Activated naive CD4-positive, alpha-beta T cell treated with anti-CD3 and anti-CD28 coated beads, Interleukin-2, amount 50 U/mL, for 24 hours (primary cell): ENCODE measurements at regions not wholly inside any gene's neighbourhood (a gene's known extent, or its start where the extent isn't known, plus 50 kb on each side); places are given as distances from the start of the nearest gene placed in this dataset.

Experiments used
- H3K27ac Mint-ChIP-seq: one replicate; pipeline ENCODE4 v1.8.0; 2021; ENCODE audit warnings: mild to moderate bottlenecking, mixed read lengths
- H3K27me3 Mint-ChIP-seq: one replicate; pipeline ENCODE4 v1.8.0; 2021; ENCODE audit warnings: mixed read lengths
- H3K36me3 Mint-ChIP-seq: one replicate; pipeline ENCODE4 v1.8.0; 2021; ENCODE audit warnings: mixed read lengths
- H3K4me1 Mint-ChIP-seq: one replicate; pipeline ENCODE4 v1.8.0; 2021; ENCODE audit warnings: mixed read lengths
- H3K4me3 Mint-ChIP-seq: one replicate; pipeline ENCODE4 v1.8.0; 2021; ENCODE audit warnings: mild to moderate bottlenecking, mixed read lengths
- H3K9me3 Mint-ChIP-seq: one replicate; pipeline ENCODE4 v1.8.0; 2021; ENCODE audit warnings: mixed read lengths

DNA sequence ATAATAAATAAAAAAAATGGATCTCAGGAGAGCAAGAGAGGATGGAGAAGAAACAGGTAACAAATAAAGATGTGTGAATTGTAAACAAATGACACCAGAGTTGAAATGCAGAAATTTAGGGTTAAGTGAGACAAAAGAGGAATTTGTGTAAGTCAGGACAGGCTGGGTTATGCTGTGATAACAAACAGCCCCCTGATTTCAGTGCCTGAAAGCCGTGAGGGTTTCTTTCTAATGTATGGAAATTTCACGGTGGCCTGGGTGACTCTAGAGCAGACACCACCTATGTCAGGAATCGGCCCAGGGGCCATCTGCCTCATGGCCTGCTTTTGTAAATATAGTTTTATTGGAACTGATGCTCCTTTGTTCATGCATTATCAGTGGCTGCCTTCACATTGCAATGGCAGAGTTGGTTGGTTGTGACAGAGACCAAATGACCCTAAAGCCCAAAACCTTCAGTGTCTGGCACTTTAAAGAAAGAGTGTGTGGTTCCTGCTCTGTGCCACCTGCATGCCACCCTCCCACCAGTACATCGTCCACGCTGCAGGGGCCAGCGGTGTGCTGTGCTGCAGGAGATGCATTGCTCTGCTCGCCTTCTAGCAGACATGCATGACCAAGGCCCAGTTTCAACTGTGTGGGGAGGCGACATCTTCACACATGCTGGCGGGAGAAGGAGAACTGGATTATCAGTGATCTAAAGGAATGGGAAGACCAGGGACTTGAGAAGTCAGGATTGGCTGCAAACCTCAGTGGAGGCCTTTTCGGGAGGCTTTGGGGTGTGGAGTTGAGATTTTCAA lies 221.2 kb upstream of the APCDD1 start:
- Mint-ChIP-seq H3K27ac (no peak overlapping the region), H3K36me3 (no peaks in the 10 kb centered on the region), H3K9me3 (peaks cover 6% of the 10 kb centered on the region), H3K4me3 (no peak overlapping the region), H3K4me1 (no peaks in the 10 kb centered on the region), H3K27me3 (peaks cover 1% of the 10 kb centered on the region)

DNA sequence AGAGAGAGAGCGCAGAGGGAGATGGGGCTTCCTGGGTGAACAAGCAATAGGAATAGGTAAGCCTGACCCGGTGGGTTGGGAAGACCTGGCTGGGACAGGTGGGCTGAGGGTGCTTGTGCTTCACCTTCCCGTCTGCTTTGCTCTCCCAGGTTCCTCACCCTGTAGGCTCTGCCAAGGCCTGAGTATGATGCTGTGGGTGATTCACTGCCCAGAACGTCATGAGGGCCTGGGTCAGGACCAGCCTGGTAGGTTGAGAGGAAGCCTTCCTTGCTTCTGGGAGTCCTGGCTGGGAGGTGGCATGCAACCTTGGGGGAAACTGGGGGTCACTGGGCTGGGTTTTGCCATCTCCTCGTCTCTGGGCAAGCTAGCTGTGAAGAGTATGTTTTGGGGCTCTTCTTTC lies 220.2 kb upstream of the APCDD1 start:
- H3K36me3 Mint-ChIP-seq, result no peaks in the 10 kb centered on the region
- H3K4me3 Mint-ChIP-seq, result no peak overlapping the region
- peaks cover 1% of the 10 kb centered on the region for H3K27me3 Mint-ChIP-seq
- H3K9me3 Mint-ChIP-seq, result peaks cover 4% of the 10 kb centered on the region
- H3K27ac Mint-ChIP-seq, result no peak overlapping the region
- H3K4me1 Mint-ChIP-seq, result no peaks in the 10 kb centered on the region

DNA sequence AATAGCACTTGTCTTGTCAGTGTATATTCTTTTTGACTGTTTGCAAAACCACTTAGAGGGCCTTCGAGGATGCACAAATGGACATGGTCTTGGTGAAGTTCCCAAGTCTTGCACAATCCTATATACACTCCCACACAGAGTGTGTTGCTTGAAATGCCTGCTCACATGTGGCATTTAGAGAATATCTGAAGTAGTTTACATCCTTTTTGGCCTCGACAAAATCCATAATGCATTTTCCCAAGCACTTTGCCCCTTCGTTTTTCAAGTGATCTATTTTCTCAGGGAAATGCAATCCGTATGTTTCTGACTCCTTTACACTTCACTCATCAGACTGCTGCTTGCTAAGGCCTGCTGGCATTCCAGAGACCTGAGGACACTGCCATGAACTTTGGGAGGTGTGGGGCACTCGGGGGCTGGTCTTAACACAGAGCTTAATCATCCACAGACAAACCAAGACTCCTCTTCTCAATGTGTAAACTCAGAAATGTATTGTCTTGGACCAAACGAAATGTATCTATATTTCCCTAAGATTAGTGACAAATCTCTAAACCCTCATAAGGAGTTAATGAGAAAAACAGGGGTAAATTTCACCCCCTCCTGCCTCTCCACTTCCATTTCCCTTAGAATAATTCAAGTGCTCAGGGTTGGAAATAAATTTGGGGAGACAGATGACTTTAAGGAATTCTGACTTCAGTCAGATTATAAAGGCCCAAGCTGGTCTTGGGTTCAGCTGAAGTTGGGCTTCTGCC lies 219.3 kb upstream of the APCDD1 start:
- H3K4me3 Mint-ChIP-seq, result no peak overlapping the region
- no peak overlapping the region for H3K27ac Mint-ChIP-seq
- peaks cover 1% of the 10 kb centered on the region for H3K27me3 Mint-ChIP-seq
- H3K4me1 Mint-ChIP-seq, result no peaks in the 10 kb centered on the region
- H3K9me3 Mint-ChIP-seq, result peaks cover 4% of the 10 kb centered on the region
- no peaks in the 10 kb centered on the region for H3K36me3 Mint-ChIP-seq

DNA sequence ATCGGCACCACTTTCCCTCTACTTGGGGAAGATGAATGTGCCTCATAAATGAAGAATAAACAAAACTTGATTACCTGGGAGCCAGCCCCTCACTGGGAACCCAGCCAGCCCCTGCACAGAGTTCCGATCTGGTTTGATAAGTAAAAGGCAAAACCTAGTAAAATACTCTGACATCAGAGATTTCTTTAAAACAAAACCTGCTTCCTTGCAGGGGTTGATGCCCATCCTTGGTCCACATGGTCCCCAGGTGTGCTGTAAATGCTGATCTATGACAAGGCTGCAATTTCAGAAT lies 218.8 kb upstream of the APCDD1 start:
- H3K9me3 Mint-ChIP-seq, result peaks cover 4% of the 10 kb centered on the region
- H3K36me3 Mint-ChIP-seq, result no peaks in the 10 kb centered on the region
- no peak overlapping the region for H3K27ac Mint-ChIP-seq
- no peaks in the 10 kb centered on the region for H3K4me1 Mint-ChIP-seq
- peaks cover 1% of the 10 kb centered on the region for H3K27me3 Mint-ChIP-seq
- no peak overlapping the region for H3K4me3 Mint-ChIP-seq

DNA sequence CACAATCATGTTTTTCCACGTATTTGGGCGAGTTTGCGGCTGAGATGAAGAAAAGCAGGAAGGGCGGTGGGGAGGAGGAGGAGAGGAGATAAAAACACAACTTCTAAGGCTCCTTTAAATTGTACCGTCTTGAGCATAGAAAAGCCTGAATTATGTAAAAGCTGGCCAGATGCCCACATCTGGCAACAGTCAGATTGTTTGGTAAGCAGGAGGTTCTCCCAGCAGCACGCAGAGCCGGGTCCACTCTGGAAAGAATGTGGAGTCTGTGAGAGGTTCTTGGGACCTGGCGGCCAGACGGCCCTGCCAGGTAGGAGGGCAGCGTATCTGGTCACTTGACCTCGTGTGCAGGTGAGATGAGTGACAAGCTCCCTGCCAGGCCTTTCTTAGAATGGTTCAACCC lies 215.3 kb upstream of the APCDD1 start:
- no peaks in the 10 kb centered on the region for H3K9me3 Mint-ChIP-seq
- no peak overlapping the region for H3K27ac Mint-ChIP-seq
- H3K4me3 Mint-ChIP-seq, result no peak overlapping the region
- no peaks in the 10 kb centered on the region for H3K27me3 Mint-ChIP-seq
- no peaks in the 10 kb centered on the region for H3K4me1 Mint-ChIP-seq
- H3K36me3 Mint-ChIP-seq, result no peaks in the 10 kb centered on the region

DNA sequence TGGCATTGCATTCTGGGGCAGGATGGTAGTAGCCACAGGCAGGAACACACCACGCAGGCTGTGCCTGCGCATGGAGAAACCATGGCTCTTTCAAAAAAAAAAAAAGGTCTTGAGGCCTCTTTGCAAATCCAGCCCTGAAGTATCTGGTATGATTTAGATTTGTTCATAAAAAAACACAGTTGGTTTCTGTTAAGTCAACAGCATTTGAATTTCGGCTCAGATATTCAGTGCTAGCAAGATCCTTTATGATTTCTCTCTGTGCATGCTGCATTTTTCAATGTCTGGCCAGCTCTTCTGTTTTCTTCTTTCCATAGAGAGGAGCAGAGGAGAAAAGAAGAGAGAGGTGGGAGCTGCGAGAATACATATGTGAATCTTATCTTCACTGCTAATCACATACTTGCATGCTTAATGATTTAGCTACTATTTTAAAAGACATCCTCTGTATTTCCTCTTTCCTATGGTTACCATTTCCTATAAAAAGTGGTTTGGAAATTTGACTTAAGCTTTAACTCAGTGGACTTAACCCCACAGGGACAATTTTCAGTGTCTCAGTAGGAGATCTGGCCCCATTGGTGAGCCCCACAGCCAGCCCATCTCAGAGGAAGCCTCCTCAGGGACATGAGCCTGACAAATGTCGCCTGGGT lies 214.3 kb upstream of the APCDD1 start:
- no peaks in the 10 kb centered on the region for H3K4me1 Mint-ChIP-seq
- no peaks in the 10 kb centered on the region for H3K36me3 Mint-ChIP-seq
- H3K27ac Mint-ChIP-seq, result no peak overlapping the region
- no peaks in the 10 kb centered on the region for H3K9me3 Mint-ChIP-seq
- H3K4me3 Mint-ChIP-seq, result no peak overlapping the region
- no peaks in the 10 kb centered on the region for H3K27me3 Mint-ChIP-seq

DNA sequence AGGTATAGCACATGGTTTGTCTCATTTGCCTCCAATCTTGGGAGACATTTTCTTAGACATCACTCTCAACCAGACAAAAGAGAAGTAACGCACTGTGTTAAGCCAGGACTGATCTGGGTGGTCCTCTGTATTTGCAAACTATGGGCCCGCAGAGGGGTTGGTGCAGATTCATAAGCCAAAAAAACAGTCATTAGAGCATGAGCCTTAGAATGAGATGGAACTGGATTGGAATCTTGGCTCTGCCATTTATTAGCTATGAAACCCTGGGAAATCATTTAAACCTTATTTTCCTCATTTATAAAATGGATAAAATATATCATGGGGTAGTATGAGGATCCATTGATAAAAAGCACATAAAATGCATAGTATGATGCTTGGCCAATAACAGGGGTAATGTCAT lies 213.5 kb upstream of the APCDD1 start:
- Mint-ChIP-seq H3K4me3 (no peak overlapping the region), H3K4me1 (no peaks in the 10 kb centered on the region), H3K9me3 (no peaks in the 10 kb centered on the region), H3K27me3 (no peaks in the 10 kb centered on the region), H3K36me3 (no peaks in the 10 kb centered on the region), H3K27ac (no peak overlapping the region)

DNA sequence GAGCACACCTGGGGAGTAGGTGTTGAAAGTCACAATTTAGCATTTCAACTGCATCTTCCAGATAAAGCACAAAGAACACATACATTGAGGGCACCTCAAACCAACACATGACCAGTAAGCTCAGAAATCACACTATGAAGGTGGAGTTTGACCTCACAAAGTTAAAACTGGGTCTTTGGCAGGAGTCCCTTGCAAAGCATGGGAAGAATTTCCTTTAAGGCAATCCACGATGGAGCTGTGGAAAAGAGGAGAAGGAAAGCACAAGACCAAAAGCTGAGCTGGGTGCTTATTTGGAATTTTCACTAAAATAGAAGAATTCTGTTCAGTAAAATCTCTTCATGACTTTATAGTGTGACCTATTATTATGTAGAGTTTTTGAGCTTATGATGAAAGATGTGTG lies 212.9 kb upstream of the APCDD1 start:
- Mint-ChIP-seq H3K27me3 (no peaks in the 10 kb centered on the region), H3K4me1 (no peaks in the 10 kb centered on the region), H3K36me3 (no peaks in the 10 kb centered on the region), H3K9me3 (no peaks in the 10 kb centered on the region), H3K4me3 (no peak overlapping the region), H3K27ac (no peak overlapping the region)

DNA sequence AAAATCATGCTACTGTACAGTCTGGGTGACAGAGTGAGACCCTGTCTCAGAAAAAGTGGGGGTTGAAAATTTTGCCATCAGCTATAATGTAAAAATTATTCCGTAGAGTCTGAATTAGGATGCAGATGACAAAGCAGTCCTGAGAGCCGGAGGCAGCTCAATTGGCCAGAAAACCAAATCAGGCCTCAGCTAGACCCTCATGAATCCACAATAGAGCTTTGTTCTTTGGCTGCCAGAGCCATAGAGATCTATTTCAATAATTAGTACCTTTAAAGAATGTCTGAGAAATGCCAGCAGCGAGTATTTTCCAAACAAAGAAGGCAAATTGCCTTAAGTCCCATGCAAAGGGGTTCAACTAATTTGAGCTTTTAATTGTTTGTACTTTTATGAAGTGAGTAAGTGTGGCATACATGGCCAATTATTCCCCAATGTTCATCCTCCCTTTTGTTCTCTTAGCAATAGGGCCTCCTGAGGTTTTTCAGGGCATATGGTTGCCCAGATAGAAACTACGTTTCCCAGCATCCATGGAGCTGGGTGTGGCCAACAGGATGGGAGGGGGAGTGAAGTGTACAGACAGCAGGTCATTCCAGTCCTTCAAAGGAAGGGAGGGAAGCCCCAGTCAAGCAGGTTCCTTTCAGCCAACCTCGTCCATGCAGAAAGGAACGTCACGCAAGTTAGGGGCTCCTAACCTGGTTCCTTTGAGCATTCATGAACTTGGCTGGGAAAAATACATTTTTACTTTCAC lies 211.3 kb upstream of the APCDD1 start:
- H3K4me1 Mint-ChIP-seq, result no peaks in the 10 kb centered on the region
- no peaks in the 10 kb centered on the region for H3K9me3 Mint-ChIP-seq
- no peak overlapping the region for H3K27ac Mint-ChIP-seq
- no peaks in the 10 kb centered on the region for H3K27me3 Mint-ChIP-seq
- no peak overlapping the region for H3K4me3 Mint-ChIP-seq
- H3K36me3 Mint-ChIP-seq, result no peaks in the 10 kb centered on the region

DNA sequence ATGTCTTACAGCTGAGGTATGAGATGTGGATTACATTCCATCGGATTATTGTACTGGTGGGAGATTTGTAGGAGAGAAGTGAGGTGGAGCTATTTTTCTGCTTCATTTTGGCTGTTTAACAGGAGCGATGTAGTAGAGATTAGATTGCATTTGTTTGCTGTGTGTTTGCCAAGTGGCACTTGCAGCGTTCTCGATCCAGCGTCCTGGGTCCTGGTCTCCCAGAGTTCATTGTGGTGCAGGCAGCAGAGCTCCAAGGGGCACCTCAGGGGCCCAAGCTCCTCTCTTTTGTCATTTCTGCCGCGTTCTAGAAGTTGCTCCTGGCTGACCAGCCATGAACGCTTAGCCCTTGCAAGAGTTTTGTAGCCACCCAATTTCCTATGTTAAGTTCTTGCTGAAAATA lies 210.1 kb upstream of the APCDD1 start:
- no peak overlapping the region for H3K4me3 Mint-ChIP-seq
- no peaks in the 10 kb centered on the region for H3K27me3 Mint-ChIP-seq
- H3K36me3 Mint-ChIP-seq, result no peaks in the 10 kb centered on the region
- H3K4me1 Mint-ChIP-seq, result no peaks in the 10 kb centered on the region
- no peak overlapping the region for H3K27ac Mint-ChIP-seq
- no peaks in the 10 kb centered on the region for H3K9me3 Mint-ChIP-seq

DNA sequence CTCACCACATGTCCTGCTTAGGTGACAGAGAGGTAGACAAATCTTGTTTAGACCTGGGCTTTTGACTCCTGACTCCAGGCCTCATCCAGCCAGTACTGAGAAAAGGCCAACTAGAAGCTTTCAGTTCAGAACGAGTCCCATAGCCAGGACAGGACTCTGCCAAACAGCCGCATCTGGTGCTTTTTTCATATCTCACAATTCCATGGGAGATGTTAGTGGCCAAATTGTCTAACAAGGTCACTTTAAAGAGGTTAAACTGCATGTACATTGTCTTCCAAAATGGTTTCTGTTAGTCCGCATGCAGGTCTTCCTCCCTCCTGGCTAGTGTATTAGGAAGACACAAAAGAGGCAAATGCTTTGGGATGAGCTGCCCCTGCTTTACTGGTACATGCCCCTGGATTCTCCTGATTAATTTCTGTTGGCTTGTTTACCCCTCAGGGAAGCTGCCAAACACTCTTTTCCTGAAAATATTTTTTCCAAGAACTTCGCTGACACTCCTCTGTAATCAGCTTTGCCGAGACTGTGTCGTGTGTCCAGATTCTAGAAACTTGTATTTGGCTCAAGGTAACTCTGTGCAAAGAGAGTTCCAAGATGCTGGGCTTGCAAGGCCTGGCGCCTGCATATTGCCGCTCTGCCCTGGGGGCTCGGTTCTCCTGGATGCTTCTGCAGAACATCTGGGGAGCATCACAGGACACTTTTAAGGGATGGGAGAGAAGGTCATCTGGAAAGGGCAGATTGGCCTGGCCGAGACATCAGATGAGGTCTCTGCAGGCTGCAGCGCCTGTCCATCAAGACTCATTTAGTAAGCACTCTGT lies 209.2 kb upstream of the APCDD1 start:
- Mint-ChIP-seq H3K4me3 (no peak overlapping the region), H3K27ac (no peak overlapping the region), H3K4me1 (no peaks in the 10 kb centered on the region), H3K36me3 (no peaks in the 10 kb centered on the region), H3K27me3 (no peaks in the 10 kb centered on the region), H3K9me3 (no peaks in the 10 kb centered on the region)

DNA sequence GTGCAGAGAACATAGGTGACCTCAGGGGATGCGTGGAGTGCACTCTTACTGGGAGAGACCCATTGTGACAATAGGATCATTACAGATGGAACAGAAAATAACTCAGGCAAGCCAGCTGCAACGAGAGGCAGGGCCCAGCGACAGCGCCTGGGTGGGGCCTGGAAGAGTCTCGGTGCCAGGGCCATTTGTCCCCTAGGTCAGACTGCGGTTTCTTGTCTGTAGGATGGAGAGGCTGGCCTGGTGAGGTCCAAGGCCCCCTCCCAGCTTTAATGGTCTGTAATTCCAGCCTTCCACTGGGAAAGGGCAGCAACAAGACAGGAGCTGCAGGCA lies 208.6 kb upstream of the APCDD1 start:
- H3K36me3 Mint-ChIP-seq, result no peaks in the 10 kb centered on the region

DNA sequence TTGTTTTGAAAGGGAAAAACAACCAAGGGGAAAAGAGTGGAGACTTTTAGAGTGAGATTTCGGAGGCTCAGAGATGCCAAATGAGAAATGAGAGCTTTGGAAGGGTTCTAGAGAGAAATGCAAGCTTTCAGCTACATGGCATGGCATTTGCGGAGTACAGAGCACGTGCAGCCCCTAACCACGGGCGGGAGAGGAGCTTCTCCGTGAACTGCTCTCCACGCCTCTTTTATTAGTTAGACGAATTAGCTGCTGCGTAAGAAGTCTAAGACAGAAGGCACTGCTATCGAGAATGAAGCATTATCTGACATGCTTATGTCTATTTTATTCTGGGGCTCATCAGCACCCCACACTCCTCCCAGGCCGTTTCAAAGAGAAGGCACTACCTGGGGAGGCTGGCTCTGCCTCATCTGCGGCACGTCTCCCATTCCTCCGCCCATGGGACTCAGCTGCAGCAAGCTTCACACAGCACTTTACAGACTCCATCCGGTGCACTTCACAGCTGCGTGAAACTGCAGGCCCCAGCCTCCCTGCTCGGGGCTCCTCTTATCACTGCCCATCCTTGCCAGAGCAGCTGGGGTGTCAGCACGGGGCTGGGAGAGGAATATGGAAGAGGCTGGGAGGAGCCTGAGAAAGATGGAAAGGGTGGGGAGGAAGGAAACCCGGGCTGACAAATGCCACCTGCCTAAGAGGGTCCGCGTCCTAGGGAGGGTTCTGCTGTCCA lies 207.3 kb upstream of the APCDD1 start:
- Mint-ChIP-seq H3K27ac (no peak overlapping the region), H3K9me3 (no peaks in the 10 kb centered on the region), H3K4me3 (no peak overlapping the region), H3K27me3 (no peaks in the 10 kb centered on the region), H3K4me1 (no peaks in the 10 kb centered on the region), H3K36me3 (no peaks in the 10 kb centered on the region)

More for the DNA sequence above, 208.6 kb upstream of the APCDD1 start:
- H3K4me3 Mint-ChIP-seq, result no peak overlapping the region
- no peaks in the 10 kb centered on the region for H3K9me3 Mint-ChIP-seq
- no peak overlapping the region for H3K27ac Mint-ChIP-seq
- no peaks in the 10 kb centered on the region for H3K4me1 Mint-ChIP-seq
- no peaks in the 10 kb centered on the region for H3K27me3 Mint-ChIP-seq

DNA sequence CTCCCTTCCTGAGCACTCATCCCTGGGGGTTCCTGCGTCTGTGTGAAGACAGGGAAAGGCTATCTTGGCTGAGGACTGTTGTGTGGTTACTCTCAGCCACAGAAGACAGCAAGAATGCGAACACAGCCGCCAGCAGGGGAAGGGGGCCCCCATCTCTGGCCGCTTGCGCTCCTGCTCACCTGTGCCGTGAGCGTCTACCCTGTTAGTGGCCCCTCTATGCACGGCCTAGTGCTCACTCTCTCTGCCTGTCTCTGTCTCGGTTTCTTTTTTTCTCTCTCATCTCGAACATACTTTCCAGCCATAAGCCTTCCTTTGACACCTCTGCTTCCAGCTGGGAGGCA lies 206.7 kb upstream of the APCDD1 start:
- Mint-ChIP-seq H3K4me3 (no peak overlapping the region), H3K36me3 (no peaks in the 10 kb centered on the region), H3K4me1 (no peaks in the 10 kb centered on the region), H3K27me3 (no peaks in the 10 kb centered on the region), H3K27ac (no peak overlapping the region), H3K9me3 (no peaks in the 10 kb centered on the region)

DNA sequence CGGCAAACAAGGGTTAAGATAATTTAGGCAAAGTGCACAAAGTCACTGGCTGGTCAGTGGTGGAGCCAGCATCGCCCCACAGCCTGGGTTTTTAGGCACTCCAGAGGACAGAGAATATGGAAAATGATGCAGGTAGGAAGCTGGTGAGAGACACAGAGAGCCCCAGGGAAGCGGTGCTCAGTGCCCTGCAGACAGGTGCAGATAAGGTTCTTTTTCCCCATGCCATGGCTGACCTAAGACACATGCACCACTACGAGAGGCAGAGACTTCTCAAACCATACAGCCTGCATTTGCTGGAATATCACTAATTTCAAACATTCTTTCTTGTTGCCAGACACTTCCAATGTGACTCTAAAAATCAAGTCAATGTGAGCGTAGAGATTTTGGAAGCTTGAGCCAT lies 205.7 kb upstream of the APCDD1 start:
- H3K27ac Mint-ChIP-seq, result no peak overlapping the region
- no peak overlapping the region for H3K4me3 Mint-ChIP-seq
- H3K9me3 Mint-ChIP-seq, result no peaks in the 10 kb centered on the region
- no peaks in the 10 kb centered on the region for H3K36me3 Mint-ChIP-seq
- H3K4me1 Mint-ChIP-seq, result no peaks in the 10 kb centered on the region
- H3K27me3 Mint-ChIP-seq, result no peaks in the 10 kb centered on the region
